Bronchial epithelial cell (primary cell): ENCODE measurements at regions not wholly inside any gene's neighbourhood (a gene's known extent, or its start where the extent isn't known, plus 50 kb on each side); places are given as distances from the start of the nearest gene placed in this dataset.
"Not testable (repeated sequence)": the region's sequence is repeated elsewhere in the genome, so short reads cannot be mapped to it uniquely, and the experiment has no call there.

Source experiments
- DNase-seq: peaks from one replicate; pipeline ENCODE4 v3.0.0-alpha.2; 2010; ENCODE audit warnings: low read depth
- FAIRE-seq: peaks from 2 replicates; lab custom pipeline; 2011; peaks lifted over from hg19 to GRCh38; lab: Jason Lieb, UNC
- H3K27me3 ChIP-seq: 2 replicates; pipeline ENCODE4 v1.5.1; 2011; ENCODE audit warnings: low read length; ENCODE audit not compliant: control insufficient read depth, insufficient read depth
- H3K36me3 ChIP-seq: 2 replicates; pipeline ENCODE4 v1.5.1; 2011; ENCODE audit warnings: low read length; ENCODE audit not compliant: control insufficient read depth, insufficient read depth
- H3K4me3 ChIP-seq: 2 replicates; pipeline ENCODE4 v1.5.1; 2011; ENCODE audit warnings: mild to moderate bottlenecking, low read depth, low read length, control low read depth
- CTCF ChIP-seq: IDR thresholded peaks from 2 replicates; pipeline ENCODE4 v1.5.1; 2011; ENCODE audit warnings: mild to moderate bottlenecking, moderate library complexity, low read length, control low read depth, inconsistent platforms; ENCODE audit not compliant: insufficient read depth, severe bottlenecking

GRCh38 chr12:87015352-87015751, 759.2 kb upstream of the MGAT4C start:
- Histone ChIP-seq H3K4me3 (no peak overlapping the region), H3K27me3 (no peaks in the 10 kb centered on the region), H3K36me3 (no peaks in the 10 kb centered on the region)
- FAIRE-seq, result no peak
- TF ChIP-seq CTCF, result no peak
- DNase-seq, result no peak

GRCh38 chr12:87008785-87009384, 752.7 kb upstream of the MGAT4C start:
- FAIRE-seq (no peak), DNase-seq (no peak)
- no peaks in the 10 kb centered on the region for H3K36me3 ChIP-seq
- no peaks in the 10 kb centered on the region for H3K27me3 ChIP-seq
- no peak overlapping the region for H3K4me3 ChIP-seq
- TF ChIP-seq CTCF, result no peak

GRCh38 chr12:87001102-87001501, 744.9 kb upstream of the MGAT4C start:
- no peaks in the 10 kb centered on the region for H3K27me3 ChIP-seq
- H3K4me3 ChIP-seq, result no peak overlapping the region
- FAIRE-seq (no peak), DNase-seq (no peak)
- TF ChIP-seq CTCF, result no peak
- no peaks in the 10 kb centered on the region for H3K36me3 ChIP-seq

- FAIRE-seq (no peak), DNase-seq (no peak)
- Histone ChIP-seq H3K4me3 (no peak overlapping the region), H3K27me3 (no peaks in the 10 kb centered on the region), H3K36me3 (no peaks in the 10 kb centered on the region)
- no peak for TF ChIP-seq CTCF
These were observed 729.1 kb upstream of the MGAT4C start for GRCh38 chr12:86985298-86985697.

GRCh38 chr12:86970595-86970994, 714.4 kb upstream of the MGAT4C start:
- not testable (repeated sequence) for H3K27me3 ChIP-seq, FAIRE-seq, DNase-seq, H3K4me3 ChIP-seq, H3K36me3 ChIP-seq

- peak; percentile 95 for DNase-seq
- Histone ChIP-seq H3K27me3 (no peaks in the 10 kb centered on the region), H3K36me3 (no peaks in the 10 kb centered on the region), H3K4me3 (no peak overlapping the region)
- no peak for TF ChIP-seq CTCF
- no peak for FAIRE-seq
These were observed 703.7 kb upstream of the MGAT4C start for GRCh38 chr12:86959766-86960458.
